SK-N-MC (cell line): ENCODE measurements at regions not wholly inside any gene's neighbourhood (a gene's known extent, or its start where the extent isn't known, plus 50 kb on each side); places are given as distances from the start of the nearest gene placed in this dataset.

Experiments
- DNase-seq: peaks from one replicate; pipeline ENCODE4 v3.0.0-alpha.2; 2011; ENCODE audit warnings: low read depth, low spot score
- H3K27ac ChIP-seq: fragments of 200-600 bp; sonication (generic); 2 replicates; pipeline ENCODE4 v1.5.1; 2016; ENCODE audit warnings: mixed run types
- H3K36me3 ChIP-seq: fragments of 200-600 bp; sonication (generic); 2 replicates; pipeline ENCODE4 v1.6.1; 2017; ENCODE audit warnings: antibody characterized with exemption, low read length, mixed read lengths; ENCODE audit not compliant: insufficient read depth
- H3K4me3 ChIP-seq: fragments of 200-600 bp; sonication (generic); 2 replicates; pipeline ENCODE4 v1.5.1; 2016
- H3K9ac ChIP-seq: fragments of 200-600 bp; sonication (generic); 2 replicates; pipeline ENCODE4 v1.8.0; 2017; ENCODE audit warnings: mixed run types, mixed read lengths; ENCODE audit not compliant: insufficient read length
- H3K9me3 ChIP-seq: fragments of 200-600 bp; sonication (generic); 2 replicates; pipeline ENCODE4 v1.6.1; 2017; ENCODE audit warnings: low read depth, mild to moderate bottlenecking, antibody characterized with exemption, low read length, moderate library complexity, mixed read lengths
- EZH2 ChIP-seq: fragments of 200-600 bp; sonication (generic); IDR thresholded peaks from one replicate; pipeline ENCODE4 v1.6.1; 2017; ENCODE audit warnings: antibody characterized with exemption
- FOXP2 ChIP-seq: optimal IDR thresholded peaks from 2 replicates; pipeline ENCODE3; 2011; ENCODE audit warnings: mild to moderate bottlenecking, moderate library complexity; ENCODE audit not compliant: insufficient read depth; ENCODE audit errors: extremely low read length, control extremely low read depth
- POLR2AphosphoS5 ChIP-seq: IDR thresholded peaks from 2 replicates; pipeline ENCODE4 v1.6.1; 2012; ENCODE audit warnings: mild to moderate bottlenecking, low read depth, low read length, borderline replicate concordance

- no peak overlapping the region for H3K4me3 ChIP-seq
- no peaks in the 10 kb centered on the region for H3K9me3 ChIP-seq
- H3K9ac ChIP-seq, result no peak overlapping the region
- no peak for DNase-seq
- H3K27ac ChIP-seq, result no peak overlapping the region
- TF ChIP-seq FOXP2 (no peak), POLR2AphosphoS5 (no peak), EZH2 (no peak)
- no peaks in the 10 kb centered on the region for H3K36me3 ChIP-seq
Observed at GRCh38 chr10:129341087-129341486, 126.0 kb upstream of the MGMT start.

DNA sequence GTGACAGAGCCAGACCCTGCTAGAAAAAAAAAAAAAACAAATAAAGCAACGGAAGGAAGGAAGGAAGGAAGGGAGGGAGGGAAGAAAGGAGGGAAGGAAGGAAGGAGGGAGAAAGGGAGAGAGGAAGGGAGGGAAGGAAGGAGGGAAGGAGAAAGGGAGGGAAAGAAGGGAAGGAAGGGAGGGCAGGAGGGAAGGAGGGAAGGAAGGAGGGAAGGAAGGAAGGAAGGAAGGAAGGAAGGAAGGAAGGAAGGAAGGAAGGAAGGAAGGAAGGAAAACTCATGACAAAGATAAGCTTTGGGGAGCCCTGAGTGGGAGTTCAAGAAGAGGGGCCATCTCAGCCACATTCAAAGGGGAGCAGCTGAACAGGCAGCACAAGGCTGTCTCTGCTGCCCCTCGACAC is 124.7 kb upstream of the MGMT start:
- H3K27ac ChIP-seq, result no peak overlapping the region
- H3K36me3 ChIP-seq, result no peaks in the 10 kb centered on the region
- no peak overlapping the region for H3K9ac ChIP-seq
- no peak overlapping the region for H3K4me3 ChIP-seq
- TF ChIP-seq FOXP2 (no peak), POLR2AphosphoS5 (no peak), EZH2 (no peak)
- DNase-seq, result no peak
- no peaks in the 10 kb centered on the region for H3K9me3 ChIP-seq

DNA sequence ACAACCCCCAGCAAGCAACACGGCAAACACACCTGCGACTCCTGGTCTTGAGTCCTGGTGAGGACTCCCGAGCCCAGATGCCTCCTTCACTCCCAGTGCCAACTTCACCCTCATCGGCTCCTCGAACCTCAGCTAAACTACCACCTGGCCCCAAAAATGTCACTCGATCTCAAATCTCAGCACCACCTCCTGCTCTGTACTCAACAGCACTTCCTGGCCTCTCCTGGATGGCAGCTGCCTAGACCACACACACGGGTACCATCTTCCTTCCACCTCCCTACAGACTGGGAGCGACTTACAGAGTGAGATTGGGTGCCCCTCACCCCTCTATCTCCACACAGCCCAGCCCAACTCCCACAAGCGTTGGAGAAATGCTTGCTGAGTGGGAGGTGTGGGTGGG is 123.9 kb upstream of the MGMT start:
- H3K9ac ChIP-seq, result no peak overlapping the region
- no peaks in the 10 kb centered on the region for H3K36me3 ChIP-seq
- no peaks in the 10 kb centered on the region for H3K9me3 ChIP-seq
- no peak overlapping the region for H3K27ac ChIP-seq
- DNase-seq, result no peak
- H3K4me3 ChIP-seq, result no peak overlapping the region
- TF ChIP-seq FOXP2 (no peak), EZH2 (no peak), POLR2AphosphoS5 (no peak)

DNA sequence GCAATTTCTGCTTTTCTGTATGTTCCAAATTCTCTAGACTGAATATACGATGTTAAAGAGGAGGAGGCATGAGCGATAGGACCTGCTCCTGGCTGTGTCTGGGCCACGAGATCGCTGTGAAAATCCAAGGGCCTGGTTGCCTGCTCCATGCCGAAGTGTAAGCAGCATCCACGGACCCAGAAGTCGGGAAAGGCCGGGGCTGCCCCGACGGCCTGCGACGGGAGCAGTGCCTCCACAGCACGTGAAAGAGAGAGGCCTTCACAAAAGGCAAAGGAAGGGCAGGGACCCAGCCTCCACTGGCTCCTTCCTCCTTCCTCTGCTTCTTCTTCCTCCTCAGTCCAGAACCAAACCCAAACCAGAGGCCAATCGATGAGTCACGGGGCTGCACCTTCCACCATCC is 122.9 kb upstream of the MGMT start:
- no peak overlapping the region for H3K9ac ChIP-seq
- H3K36me3 ChIP-seq, result no peaks in the 10 kb centered on the region
- no peak overlapping the region for H3K27ac ChIP-seq
- no peak for DNase-seq
- no peak for TF ChIP-seq POLR2AphosphoS5
- no peak for TF ChIP-seq EZH2
- TF ChIP-seq FOXP2, result no peak
- H3K4me3 ChIP-seq, result no peak overlapping the region
- no peaks in the 10 kb centered on the region for H3K9me3 ChIP-seq

GRCh38 chr10:129344731-129345355 is 122.2 kb upstream of the MGMT start:
- no peak for DNase-seq
- Histone ChIP-seq H3K9ac (no peak overlapping the region), H3K9me3 (no peaks in the 10 kb centered on the region), H3K4me3 (no peak overlapping the region), H3K36me3 (no peaks in the 10 kb centered on the region), H3K27ac (no peak overlapping the region)
- TF ChIP-seq FOXP2 (no peak), EZH2 (no peak), POLR2AphosphoS5 (no peak)

- DNase-seq, result no peak
- H3K9me3 ChIP-seq, result no peaks in the 10 kb centered on the region
Observed at GRCh38 chr10:129345763-129346162, 121.3 kb upstream of the MGMT start.

GRCh38 chr10:129350690-129351089 is 116.4 kb upstream of the MGMT start:
- H3K9me3 ChIP-seq, result no peaks in the 10 kb centered on the region
- DNase-seq, result no peak
- no peaks in the 10 kb centered on the region for H3K36me3 ChIP-seq
- TF ChIP-seq EZH2, result no peak
- TF ChIP-seq FOXP2, result no peak
- no peak for TF ChIP-seq POLR2AphosphoS5
- H3K27ac ChIP-seq, result no peak overlapping the region
- no peak overlapping the region for H3K9ac ChIP-seq
- H3K4me3 ChIP-seq, result no peak overlapping the region

More at GRCh38 chr10:129345763-129346162, 121.3 kb upstream of the MGMT start:
- Histone ChIP-seq H3K4me3 (no peak overlapping the region), H3K27ac (no peak overlapping the region), H3K36me3 (no peaks in the 10 kb centered on the region), H3K9ac (no peak overlapping the region)
- TF ChIP-seq POLR2AphosphoS5, result no peak
- TF ChIP-seq EZH2, result no peak
- TF ChIP-seq FOXP2, result no peak

DNA sequence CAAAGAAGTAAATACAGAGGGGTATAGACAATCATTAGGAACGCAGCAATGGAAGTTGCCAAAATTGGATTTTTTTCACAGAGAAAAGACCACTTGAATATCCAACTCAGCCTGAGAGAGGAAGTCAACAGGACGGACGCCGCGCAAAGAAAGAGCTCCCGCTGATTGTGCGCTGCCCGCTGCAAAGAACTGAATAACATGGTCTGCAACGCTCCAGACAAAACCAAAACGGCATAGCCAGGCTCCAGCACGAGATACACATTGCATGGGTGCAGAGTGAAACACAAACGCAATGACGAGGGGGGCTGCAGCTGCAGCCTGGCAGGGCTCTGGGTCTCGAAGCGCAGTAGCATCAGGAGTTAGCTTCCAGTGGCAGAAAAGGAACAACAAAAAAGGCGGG is 113.9 kb upstream of the MGMT start:
- H3K9ac ChIP-seq, result no peak overlapping the region
- DNase-seq, result no peak
- TF ChIP-seq FOXP2 (no peak), POLR2AphosphoS5 (no peak), EZH2 (no peak)
- no peaks in the 10 kb centered on the region for H3K36me3 ChIP-seq
- H3K9me3 ChIP-seq, result no peaks in the 10 kb centered on the region
- no peak overlapping the region for H3K4me3 ChIP-seq
- H3K27ac ChIP-seq, result no peak overlapping the region

- Histone ChIP-seq H3K27ac (no peak overlapping the region), H3K9ac (no peak overlapping the region), H3K4me3 (no peak overlapping the region), H3K9me3 (no peaks in the 10 kb centered on the region), H3K36me3 (no peaks in the 10 kb centered on the region)
- DNase-seq, result no peak
- TF ChIP-seq POLR2AphosphoS5, result no peak
- no peak for TF ChIP-seq FOXP2
- no peak for TF ChIP-seq EZH2
Observed at GRCh38 chr10:129360046-129360445, 107.0 kb upstream of the MGMT start.
